ENCODE measurements at regions not wholly inside any gene's neighbourhood (a gene's known extent, or its start where the extent isn't known, plus 50 kb on each side); places are given as distances from the start of the nearest gene placed in this dataset.

DNA sequence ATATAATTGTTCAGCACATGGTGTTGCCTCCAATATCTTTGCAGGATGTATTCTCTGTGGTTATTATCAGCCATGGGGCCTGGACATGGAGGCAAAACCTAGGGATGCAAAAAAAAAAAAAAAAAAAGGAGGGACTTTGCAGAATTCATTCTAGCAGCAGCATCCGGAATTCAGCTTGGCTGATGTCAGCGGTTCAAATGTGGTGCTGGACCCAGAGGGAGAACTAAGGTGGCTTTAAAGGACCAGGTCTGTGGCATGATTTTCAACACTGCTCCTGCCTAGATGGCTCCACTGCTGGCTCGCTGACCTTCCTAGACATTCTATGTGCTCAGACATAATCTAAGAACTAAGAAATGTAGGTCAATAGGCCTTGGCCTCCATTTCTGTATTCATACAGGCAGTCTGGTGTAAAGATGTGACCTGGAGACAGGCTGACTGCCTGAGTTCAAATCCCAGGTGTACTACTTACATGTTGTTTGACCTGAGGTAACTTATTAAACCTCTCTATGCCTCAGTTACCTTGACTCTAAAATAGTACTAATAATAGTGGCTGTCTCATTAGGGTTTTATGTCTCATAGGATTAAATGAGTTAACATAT, 108.6 kb downstream of the PPM1A start:
- TF ChIP-seq, protein P1, sequence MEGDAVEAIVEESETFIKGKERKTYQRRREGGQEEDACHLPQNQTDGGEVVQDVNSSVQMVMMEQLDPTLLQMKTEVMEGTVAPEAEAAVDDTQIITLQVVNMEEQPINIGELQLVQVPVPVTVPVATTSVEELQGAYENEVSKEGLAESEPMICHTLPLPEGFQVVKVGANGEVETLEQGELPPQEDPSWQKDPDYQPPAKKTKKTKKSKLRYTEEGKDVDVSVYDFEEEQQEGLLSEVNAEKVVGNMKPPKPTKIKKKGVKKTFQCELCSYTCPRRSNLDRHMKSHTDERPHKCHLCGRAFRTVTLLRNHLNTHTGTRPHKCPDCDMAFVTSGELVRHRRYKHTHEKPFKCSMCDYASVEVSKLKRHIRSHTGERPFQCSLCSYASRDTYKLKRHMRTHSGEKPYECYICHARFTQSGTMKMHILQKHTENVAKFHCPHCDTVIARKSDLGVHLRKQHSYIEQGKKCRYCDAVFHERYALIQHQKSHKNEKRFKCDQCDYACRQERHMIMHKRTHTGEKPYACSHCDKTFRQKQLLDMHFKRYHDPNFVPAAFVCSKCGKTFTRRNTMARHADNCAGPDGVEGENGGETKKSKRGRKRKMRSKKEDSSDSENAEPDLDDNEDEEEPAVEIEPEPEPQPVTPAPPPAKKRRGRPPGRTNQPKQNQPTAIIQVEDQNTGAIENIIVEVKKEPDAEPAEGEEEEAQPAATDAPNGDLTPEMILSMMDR (IDR thresholded peaks at IDR 0.05; ENCODE audit: control insufficient read depth, extremely low read depth, insufficient read depth) = no peak
- H3K4me3 ChIP-seq (ENCODE audit: low read depth, low read length) = no peak overlapping the region
- no peak for DNase-seq (ENCODE audit: low read depth)

DNA sequence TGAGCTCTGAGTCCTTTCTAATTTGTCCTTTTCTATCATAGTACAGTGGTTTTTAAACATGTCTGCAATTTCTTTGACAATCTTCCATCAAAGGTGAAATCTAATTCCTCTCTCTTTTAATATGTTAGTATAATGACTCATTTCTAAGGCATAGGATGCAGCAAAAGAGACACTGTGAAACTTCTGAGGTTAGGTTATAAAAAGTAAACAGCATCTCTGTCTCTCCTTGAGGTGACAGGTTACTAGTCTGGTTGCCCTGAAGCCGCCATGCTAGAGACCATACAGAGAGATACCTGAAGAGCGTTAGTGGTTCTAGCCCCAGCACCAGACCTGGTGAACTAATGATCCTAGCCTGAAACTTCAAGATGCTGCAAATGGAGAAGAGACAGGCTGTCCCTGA, 114.3 kb downstream of the PPM1A start:
- no peak overlapping the region for H3K4me3 ChIP-seq (ENCODE audit: low read depth, low read length)
- TF ChIP-seq, protein P1 (IDR thresholded peaks at IDR 0.05; ENCODE audit: control insufficient read depth, extremely low read depth, insufficient read depth) = no peak
- DNase-seq (ENCODE audit: low read depth) = no peak

DNA sequence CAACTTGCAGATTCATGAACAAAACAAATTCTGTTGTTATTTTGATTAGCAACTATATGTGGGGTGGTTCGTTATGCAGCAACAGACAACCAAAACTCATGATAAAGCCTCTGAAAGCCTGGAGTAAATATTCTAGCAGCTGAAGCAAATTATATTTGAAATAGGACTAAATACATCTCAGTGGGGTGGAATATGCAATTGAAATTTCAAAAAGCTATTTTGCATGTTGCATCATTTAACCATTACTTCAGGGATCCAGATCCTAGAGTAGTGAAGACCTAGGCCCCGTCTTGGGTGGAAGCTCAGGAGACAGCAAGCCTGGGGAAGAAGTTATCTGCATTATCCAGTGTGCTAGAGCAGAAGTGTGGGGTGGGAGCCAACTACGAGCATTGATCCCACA, 114.7 kb downstream of the PPM1A start:
- DNase-seq (ENCODE audit: low read depth) = no peak
- TF ChIP-seq, protein P1 (IDR thresholded peaks at IDR 0.05; ENCODE audit: control insufficient read depth, extremely low read depth, insufficient read depth) = no peak
- H3K4me3 ChIP-seq (ENCODE audit: low read depth, low read length) = no peak overlapping the region

DNA sequence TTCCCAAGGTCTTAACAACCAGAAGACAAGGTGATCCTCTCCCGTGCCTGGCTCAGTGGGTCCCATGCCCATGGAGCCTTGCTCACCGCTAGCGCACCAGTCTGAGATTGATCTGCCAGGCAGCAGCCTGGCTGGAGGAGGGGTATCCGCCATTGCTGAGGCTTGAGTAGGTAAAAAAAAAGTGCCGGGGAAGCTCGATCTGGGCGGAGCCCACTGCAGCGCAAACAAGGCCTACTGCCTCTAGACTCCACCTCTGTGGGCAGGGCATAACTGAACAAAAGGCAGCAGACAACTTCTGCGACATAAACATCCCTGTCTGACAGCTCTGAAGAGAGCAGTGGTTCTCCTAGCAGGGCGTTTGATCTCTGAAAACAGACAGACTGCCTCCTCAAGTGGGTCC, 104.0 kb downstream of the C14orf39 start:
- H3K4me3 ChIP-seq (ENCODE audit: low read depth, low read length) = no peak overlapping the region
- DNase-seq (ENCODE audit: low read depth) = no peak
- TF ChIP-seq, protein P1 (IDR thresholded peaks at IDR 0.05; ENCODE audit: control insufficient read depth, extremely low read depth, insufficient read depth) = no peak

Data from LNCaP clone FGC (cell line).